Panc1 (cell line): ENCODE measurements at regions not wholly inside any gene's neighbourhood (a gene's known extent, or its start where the extent isn't known, plus 50 kb on each side); places are given as distances from the start of the nearest gene placed in this dataset.
A peak's percentile ranks its signal among the peaks of the same experiment; 100 is the strongest.

Experiments
- ATAC-seq: fragments of 200-7000 bp; cut with Tn5 transposase; 2 replicates; pipeline ENCODE4 v1.9.1; 2020; ENCODE audit warnings: mild to moderate bottlenecking, moderate library complexity
- BruUV-seq: library from RNA; stranded (reverse); fragments of 400-500 nt; replicated peaks from 2 replicates; lab custom pipeline; 2021; lab: Mats Ljungman, UMichigan
- CTCF ChIA-PET: fragments of 300-600 bp; sonication (Branson Sonifier 250); formaldehyde crosslinking; loops from one replicate; lab custom pipeline; 2022; ENCODE audit warnings: antibody characterized with exemption; lab: Charles Lee
- POLR2A ChIA-PET: fragments of 300-600 bp; sonication (Branson Sonifier 250); formaldehyde crosslinking; loops from one replicate; lab custom pipeline; 2022; ENCODE audit warnings: antibody characterized with exemption; lab: Charles Lee
- DNase-seq: peaks from one replicate; pipeline ENCODE4 v3.0.0-alpha.2; 2010; ENCODE audit warnings: low read depth, low spot score
- H3K27ac ChIP-seq: 2 replicates; pipeline ENCODE4 v1.5.1; 2011; ENCODE audit warnings: mild to moderate bottlenecking, low read length, inconsistent platforms
- H3K27me3 ChIP-seq: fragments of 200-500 bp; sonication (Bioruptor generic); 2 replicates; pipeline ENCODE4 v1.6.0; 2014; ENCODE audit warnings: low read length, inconsistent platforms; ENCODE audit not compliant: control insufficient read depth, insufficient read depth
- H3K36me3 ChIP-seq: fragments of 200-500 bp; sonication (Bioruptor generic); 2 replicates; pipeline ENCODE4 v1.5.1; 2014; ENCODE audit warnings: inconsistent platforms, mild to moderate bottlenecking, low read length, moderate library complexity; ENCODE audit not compliant: control insufficient read depth, insufficient read depth
- H3K4me1 ChIP-seq: 2 replicates; pipeline ENCODE4 v1.5.1; 2011; ENCODE audit warnings: inconsistent platforms, mild to moderate bottlenecking, low read length, moderate library complexity; ENCODE audit not compliant: control insufficient read depth, insufficient read depth
- H3K4me3 ChIP-seq, 2 experiments: 2 replicates each; pipeline ENCODE4 v1.5.1; 2011 to 2012; ENCODE audit warnings: low read depth in 2 of 2, low read length in 2 of 2, mild to moderate bottlenecking in 2 of 2, inconsistent platforms in 1 of 2, moderate library complexity in 1 of 2
- H3K9me3 ChIP-seq: fragments of 200-500 bp; sonication (Bioruptor generic); 2 replicates; pipeline ENCODE4 v1.5.1; 2014; ENCODE audit warnings: low read depth, mild to moderate bottlenecking, inconsistent platforms, low read length, moderate library complexity; ENCODE audit not compliant: control insufficient read depth, insufficient read depth
- POLR2AphosphoS5 ChIP-seq: IDR thresholded peaks from 2 replicates; pipeline ENCODE4 v1.6.1; 2012; ENCODE audit warnings: mild to moderate bottlenecking, low read depth, low read length, moderate library complexity
- SIN3A ChIP-seq: IDR thresholded peaks from 2 replicates; pipeline ENCODE4 v1.6.1; 2012; ENCODE audit warnings: low read depth, mild to moderate bottlenecking, low read length, moderate library complexity, borderline replicate concordance; ENCODE audit not compliant: insufficient read depth
- TCF7L2 ChIP-seq: IDR thresholded peaks from 2 replicates; pipeline ENCODE4 v1.6.1; 2011; ENCODE audit warnings: mild to moderate bottlenecking, low read depth, low read length, inconsistent platforms
- in situ Hi-C: cut with HindIII; loops from 2 replicates; pipeline ENCODE4 v1.10.0; 2016; ENCODE audit warnings: low sequenced_read_pairs, low pct_unique_long_range_greater_than_20kb
- intact Hi-C: fragments of 100-400 bp; cut with micrococcal nuclease; formaldehyde crosslinking; loops from one replicate; pipeline ENCODE4 v1.10.0; 2022; ENCODE audit not compliant: unreplicated experiment
- TF ChIP-seq, protein P1 (sequence below): fragments of 450-650 bp; IDR thresholded peaks from 2 replicates; pipeline ENCODE4 v1.5.1; 2017; ENCODE audit warnings: mild to moderate bottlenecking
- TF ChIP-seq, protein P2 (sequence below), 2 experiments: IDR thresholded peaks; 2 replicates each; pipeline ENCODE4 v1.6.1; 2011 to 2012; ENCODE audit warnings: low read depth in 2 of 2, control low read depth in 1 of 2, low read length in 1 of 2, mild to moderate bottlenecking in 1 of 2, moderate library complexity in 1 of 2; ENCODE audit not compliant: insufficient read depth in 1 of 2

DNA sequence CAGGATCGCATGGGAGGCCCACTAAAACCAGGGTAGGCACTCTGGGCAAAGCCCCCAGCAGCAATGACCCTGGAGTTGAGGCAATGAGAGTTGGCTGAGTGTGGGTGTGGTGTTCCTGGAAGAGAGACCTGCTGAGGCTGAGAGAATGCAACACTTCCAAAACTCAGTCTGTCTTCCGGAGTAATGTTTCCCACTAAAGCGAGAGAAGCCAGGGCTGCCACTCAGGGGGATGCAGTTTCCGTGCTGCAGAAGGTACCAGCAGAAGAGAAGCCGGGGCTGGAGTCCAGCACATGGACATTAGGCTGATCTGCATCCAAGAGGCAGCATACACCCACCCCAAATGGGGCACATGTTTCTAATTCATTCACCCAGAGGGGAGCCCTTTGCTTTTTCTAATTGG, 127.2 kb upstream of the ARHGAP28 start:
- H3K27me3 ChIP-seq, result no peaks in the 10 kb centered on the region
- H3K27ac ChIP-seq, result no peak overlapping the region
- CTCF ChIA-PET, result no interaction called here
- POLR2A ChIA-PET, result no interaction called here
- no peaks in the 10 kb centered on the region for H3K4me1 ChIP-seq
- DNase-seq (no peak), ATAC-seq (no peak)
- no TSS peak for BruUV-seq
- in situ Hi-C loops (no loop called here), intact Hi-C loops (no loop called here)
- H3K36me3 ChIP-seq, result no peaks in the 10 kb centered on the region
- TF ChIP-seq, protein P1, sequence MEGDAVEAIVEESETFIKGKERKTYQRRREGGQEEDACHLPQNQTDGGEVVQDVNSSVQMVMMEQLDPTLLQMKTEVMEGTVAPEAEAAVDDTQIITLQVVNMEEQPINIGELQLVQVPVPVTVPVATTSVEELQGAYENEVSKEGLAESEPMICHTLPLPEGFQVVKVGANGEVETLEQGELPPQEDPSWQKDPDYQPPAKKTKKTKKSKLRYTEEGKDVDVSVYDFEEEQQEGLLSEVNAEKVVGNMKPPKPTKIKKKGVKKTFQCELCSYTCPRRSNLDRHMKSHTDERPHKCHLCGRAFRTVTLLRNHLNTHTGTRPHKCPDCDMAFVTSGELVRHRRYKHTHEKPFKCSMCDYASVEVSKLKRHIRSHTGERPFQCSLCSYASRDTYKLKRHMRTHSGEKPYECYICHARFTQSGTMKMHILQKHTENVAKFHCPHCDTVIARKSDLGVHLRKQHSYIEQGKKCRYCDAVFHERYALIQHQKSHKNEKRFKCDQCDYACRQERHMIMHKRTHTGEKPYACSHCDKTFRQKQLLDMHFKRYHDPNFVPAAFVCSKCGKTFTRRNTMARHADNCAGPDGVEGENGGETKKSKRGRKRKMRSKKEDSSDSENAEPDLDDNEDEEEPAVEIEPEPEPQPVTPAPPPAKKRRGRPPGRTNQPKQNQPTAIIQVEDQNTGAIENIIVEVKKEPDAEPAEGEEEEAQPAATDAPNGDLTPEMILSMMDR, result no peak
- TF ChIP-seq POLR2AphosphoS5 (no peak), TCF7L2 (no peak), SIN3A (no peak)
- TF ChIP-seq, protein P2, sequence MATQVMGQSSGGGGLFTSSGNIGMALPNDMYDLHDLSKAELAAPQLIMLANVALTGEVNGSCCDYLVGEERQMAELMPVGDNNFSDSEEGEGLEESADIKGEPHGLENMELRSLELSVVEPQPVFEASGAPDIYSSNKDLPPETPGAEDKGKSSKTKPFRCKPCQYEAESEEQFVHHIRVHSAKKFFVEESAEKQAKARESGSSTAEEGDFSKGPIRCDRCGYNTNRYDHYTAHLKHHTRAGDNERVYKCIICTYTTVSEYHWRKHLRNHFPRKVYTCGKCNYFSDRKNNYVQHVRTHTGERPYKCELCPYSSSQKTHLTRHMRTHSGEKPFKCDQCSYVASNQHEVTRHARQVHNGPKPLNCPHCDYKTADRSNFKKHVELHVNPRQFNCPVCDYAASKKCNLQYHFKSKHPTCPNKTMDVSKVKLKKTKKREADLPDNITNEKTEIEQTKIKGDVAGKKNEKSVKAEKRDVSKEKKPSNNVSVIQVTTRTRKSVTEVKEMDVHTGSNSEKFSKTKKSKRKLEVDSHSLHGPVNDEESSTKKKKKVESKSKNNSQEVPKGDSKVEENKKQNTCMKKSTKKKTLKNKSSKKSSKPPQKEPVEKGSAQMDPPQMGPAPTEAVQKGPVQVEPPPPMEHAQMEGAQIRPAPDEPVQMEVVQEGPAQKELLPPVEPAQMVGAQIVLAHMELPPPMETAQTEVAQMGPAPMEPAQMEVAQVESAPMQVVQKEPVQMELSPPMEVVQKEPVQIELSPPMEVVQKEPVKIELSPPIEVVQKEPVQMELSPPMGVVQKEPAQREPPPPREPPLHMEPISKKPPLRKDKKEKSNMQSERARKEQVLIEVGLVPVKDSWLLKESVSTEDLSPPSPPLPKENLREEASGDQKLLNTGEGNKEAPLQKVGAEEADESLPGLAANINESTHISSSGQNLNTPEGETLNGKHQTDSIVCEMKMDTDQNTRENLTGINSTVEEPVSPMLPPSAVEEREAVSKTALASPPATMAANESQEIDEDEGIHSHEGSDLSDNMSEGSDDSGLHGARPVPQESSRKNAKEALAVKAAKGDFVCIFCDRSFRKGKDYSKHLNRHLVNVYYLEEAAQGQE (IDR thresholded peaks at IDR 0.05; ENCODE audit: insufficient read depth in 1 of 2, low read depth in 2 of 2, low read length in 1 of 2), result no peak
- H3K9me3 ChIP-seq, result no peaks in the 10 kb centered on the region
- no peak overlapping the region for H3K4me3 ChIP-seq

DNA sequence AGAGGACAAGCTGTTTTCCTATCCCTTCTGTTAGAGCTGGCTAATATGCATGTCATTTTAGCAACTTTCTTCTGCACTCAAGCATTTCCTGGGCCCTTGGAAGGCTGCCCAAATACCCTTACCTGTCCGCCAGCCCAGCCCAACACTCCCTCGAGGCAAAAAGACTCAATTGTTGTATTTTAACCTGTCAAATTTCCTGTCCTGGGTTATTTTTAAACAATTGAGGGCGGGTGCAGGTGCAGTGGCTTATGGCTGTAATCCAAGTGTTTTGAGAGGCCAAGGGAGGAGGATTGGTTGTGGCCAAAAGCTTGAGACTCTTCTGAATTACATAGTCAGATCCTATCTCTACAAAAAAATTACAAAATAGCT, 125.0 kb upstream of the ARHGAP28 start:
- DNase-seq, result no peak
- TF ChIP-seq, protein P2 (IDR thresholded peaks at IDR 0.05; ENCODE audit: insufficient read depth in 1 of 2, low read depth in 2 of 2, low read length in 1 of 2), result no peak
- TF ChIP-seq, protein P1, result peak; percentile 12; the same call in 1 of the 2 replicates
- TF ChIP-seq POLR2AphosphoS5 (no peak), TCF7L2 (no peak), SIN3A (no peak)

More for the DNA sequence above, 125.0 kb upstream of the ARHGAP28 start:
- Histone ChIP-seq H3K27ac (no peak overlapping the region), H3K4me1 (no peaks in the 10 kb centered on the region), H3K4me3 (no peak overlapping the region), H3K36me3 (no peaks in the 10 kb centered on the region), H3K27me3 (no peaks in the 10 kb centered on the region), H3K9me3 (no peaks in the 10 kb centered on the region)
- ATAC-seq, result no peak
- no TSS peak for BruUV-seq
- intact Hi-C loops (no loop called here), in situ Hi-C loops (no loop called here)
- ChIA-PET CTCF (interaction anchor here (1.2 kb wide), 1 partner anchor 282 kb away, joined by 4 read pairs; no protein-coding TSS in a partner anchor), POLR2A (no interaction called here)
